H1 (cell line): ENCODE measurements at regions not wholly inside any gene's neighbourhood (a gene's known extent, or its start where the extent isn't known, plus 50 kb on each side); places are given as distances from the start of the nearest gene placed in this dataset.

Experiments
- CTCF ChIA-PET: fragments of 300-600 bp; sonication (Branson Sonifier 250); formaldehyde crosslinking; loops from one replicate; lab custom pipeline; 2021; ENCODE audit not compliant: partially characterized antibody; lab: Charles Lee
- POLR2A ChIA-PET: fragments of 300-600 bp; sonication (Branson Sonifier 250); formaldehyde crosslinking; loops from one replicate; lab custom pipeline; 2021; ENCODE audit warnings: inconsistent platforms; ENCODE audit not compliant: partially characterized antibody; lab: Charles Lee
- DNase-seq, 2 experiments: peaks; one replicate each; pipeline versions ENCODE4 v3.0.0 to v3.0.0-alpha.2; 2010 to 2022; ENCODE audit warnings: low spot score in 2 of 2, low read depth in 1 of 2, mixed read lengths in 1 of 2
- FAIRE-seq: peaks from 2 replicates; lab custom pipeline; 2011; peaks lifted over from hg19 to GRCh38; lab: Jason Lieb, UNC
- H2AFZ ChIP-seq: 2 replicates; pipeline ENCODE4 v1.8.1; 2012; ENCODE audit warnings: low read length, inconsistent platforms
- H2AK5ac ChIP-seq: 2 replicates; pipeline ENCODE4 v1.6.1; 2013; ENCODE audit warnings: low read depth, low read length
- H2BK120ac ChIP-seq: replicated peaks from 2 replicates; pipeline ENCODE3; 2013; ENCODE audit warnings: low read depth, low read length, inconsistent platforms
- H2BK12ac ChIP-seq: 2 replicates; pipeline ENCODE4 v1.6.1; 2013; ENCODE audit warnings: low read depth, low read length
- H2BK15ac ChIP-seq: 2 replicates; pipeline ENCODE4 v1.6.1; 2013; ENCODE audit warnings: low read length
- H2BK20ac ChIP-seq: 2 replicates; pipeline ENCODE4 v1.6.1; 2013; ENCODE audit warnings: low read length
- H2BK5ac ChIP-seq: 2 replicates; pipeline ENCODE4 v1.6.1; 2013; ENCODE audit warnings: low read depth, low read length
- H3K14ac ChIP-seq: 2 replicates; pipeline ENCODE4 v1.6.1; 2013; ENCODE audit warnings: inconsistent platforms; ENCODE audit not compliant: insufficient read length
- H3K18ac ChIP-seq: 2 replicates; pipeline ENCODE4 v1.6.1; 2013; ENCODE audit warnings: low read length; ENCODE audit errors: extremely low read depth
- H3K23ac ChIP-seq: 2 replicates; pipeline ENCODE4 v1.6.1; 2013; ENCODE audit warnings: inconsistent platforms; ENCODE audit not compliant: insufficient read length
- H3K23me2 ChIP-seq: 2 replicates; pipeline ENCODE4 v1.6.1; 2013; ENCODE audit warnings: low read depth, low read length
- H3K27ac ChIP-seq: 2 replicates; pipeline ENCODE4 v1.6.1; 2011; ENCODE audit warnings: low read depth, low read length, inconsistent platforms
- H3K27me3 ChIP-seq, 4 experiments: replicated peaks in 1 of 4; 1 replicate in 1 of 4; 2 replicates in 3 of 4; pipeline versions ENCODE4 v1.6.1 to v1.8.1; 2011 to 2013; ENCODE audit warnings: low read length in 3 of 4, mild to moderate bottlenecking in 3 of 4, inconsistent platforms in 2 of 4, mixed read lengths in 2 of 4, moderate library complexity in 1 of 4; ENCODE audit not compliant: control insufficient read depth in 3 of 4, insufficient read depth in 3 of 4; ENCODE audit errors: extremely low read depth in 1 of 4
- H3K36me3 ChIP-seq, 4 experiments: 2 replicates each; pipeline versions ENCODE4 v1.6.1 to v1.8.1; 2011 to 2013; ENCODE audit warnings: mild to moderate bottlenecking in 4 of 4, low read length in 3 of 4, moderate library complexity in 2 of 4, control low read depth in 1 of 4, inconsistent platforms in 1 of 4; ENCODE audit not compliant: insufficient read depth in 4 of 4, control insufficient read depth in 2 of 4
- H3K4ac ChIP-seq: replicated peaks from 2 replicates; pipeline ENCODE3; 2013; ENCODE audit warnings: low read length, low read depth, mixed read lengths, inconsistent platforms; ENCODE audit not compliant: insufficient read length
- H3K4me1 ChIP-seq, 4 experiments: replicated peaks in 1 of 4; 1 replicate in 1 of 4; 2 replicates in 3 of 4; pipeline versions ENCODE4 v1.6.1 to v1.8.1; 2011 to 2013; ENCODE audit warnings: low read length in 3 of 4, inconsistent platforms in 2 of 4, mixed read lengths in 1 of 4; ENCODE audit not compliant: insufficient read depth in 4 of 4, control insufficient read depth in 3 of 4
- H3K4me2 ChIP-seq, 2 experiments: 2 replicates each; pipeline versions ENCODE4 v1.6.1 to v1.8.1; 2011 to 2013; ENCODE audit warnings: low read depth in 2 of 2, low read length in 2 of 2, control low read depth in 1 of 2, inconsistent platforms in 1 of 2, mild to moderate bottlenecking in 1 of 2; ENCODE audit not compliant: insufficient read depth in 1 of 2
- H3K4me3 ChIP-seq, 4 experiments: fragments of 200-600, 300-600 bp in 1 of 4; sonication (generic), shearing (Covaris generic), sonication (Bioruptor Twin) in 1 of 4; 2 replicates each; pipeline versions ENCODE4 v1.5.1 to v1.8.1; 2011 to 2016; ENCODE audit warnings: low read length in 4 of 4, low read depth in 3 of 4, control low read depth in 2 of 4, inconsistent platforms in 2 of 4, mild to moderate bottlenecking in 2 of 4, mixed read lengths in 1 of 4, moderate library complexity in 1 of 4; ENCODE audit not compliant: insufficient read depth in 2 of 4; ENCODE audit errors: extremely low read depth in 1 of 4
- H3K56ac ChIP-seq: replicated peaks from 2 replicates; pipeline ENCODE3; 2013; ENCODE audit warnings: low read depth, mild to moderate bottlenecking, mixed read lengths, low read length, inconsistent platforms; ENCODE audit not compliant: insufficient read length
- H3K79me1 ChIP-seq: 2 replicates; pipeline ENCODE4 v1.6.1; 2013; ENCODE audit warnings: low read depth, low read length, control low read depth
- H3K79me2 ChIP-seq, 2 experiments: 2 replicates each; pipeline versions ENCODE4 v1.6.1 to v1.8.1; 2012 to 2013; ENCODE audit warnings: low read length in 2 of 2, mild to moderate bottlenecking in 2 of 2, inconsistent platforms in 1 of 2; ENCODE audit not compliant: insufficient read depth in 2 of 2, control insufficient read depth in 1 of 2
- H3K9ac ChIP-seq, 4 experiments: replicated peaks in 1 of 4; 1 replicate in 1 of 4; 2 replicates in 3 of 4; pipeline versions ENCODE4 v1.6.1 to v1.8.1; 2011 to 2013; ENCODE audit warnings: low read depth in 3 of 4, low read length in 3 of 4, control low read depth in 2 of 4, mild to moderate bottlenecking in 2 of 4, moderate library complexity in 2 of 4, inconsistent platforms in 1 of 4; ENCODE audit errors: extremely low read depth in 1 of 4
- H3K9me3 ChIP-seq, 2 experiments: 2 replicates each; pipeline versions ENCODE4 v1.6.1 to v1.8.1; 2012 to 2013; ENCODE audit warnings: mild to moderate bottlenecking in 2 of 2, moderate library complexity in 2 of 2, control low read depth in 1 of 2, inconsistent platforms in 1 of 2, low read depth in 1 of 2, low read length in 1 of 2, mixed read lengths in 1 of 2; ENCODE audit not compliant: insufficient read depth in 2 of 2
- H4K20me1 ChIP-seq, 2 experiments: replicated peaks in 1 of 2; 2 replicates each; pipeline versions ENCODE3 to v1.8.1; 2011 to 2013; ENCODE audit warnings: inconsistent platforms in 2 of 2, low read length in 2 of 2, mild to moderate bottlenecking in 1 of 2; ENCODE audit not compliant: insufficient read depth in 2 of 2, control insufficient read depth in 1 of 2
- H4K5ac ChIP-seq: 2 replicates; pipeline ENCODE4 v1.6.1; 2013; ENCODE audit warnings: low read length, low read depth, mixed read lengths, inconsistent platforms; ENCODE audit not compliant: insufficient read length
- H4K8ac ChIP-seq: 2 replicates; pipeline ENCODE4 v1.8.0; 2013; ENCODE audit warnings: mild to moderate bottlenecking, moderate library complexity, low read length, inconsistent platforms; ENCODE audit not compliant: insufficient read depth; ENCODE audit errors: extremely low read depth
- H4K91ac ChIP-seq: replicated peaks from 2 replicates; pipeline ENCODE3; 2013; ENCODE audit warnings: low read length, mixed read lengths, inconsistent platforms; ENCODE audit not compliant: insufficient read length
- ATF3 ChIP-seq: IDR thresholded peaks from 2 replicates; pipeline ENCODE4 v1.6.1; 2011; ENCODE audit warnings: low read depth, mild to moderate bottlenecking, low read length; ENCODE audit not compliant: insufficient read depth
- BCL11A ChIP-seq, 2 experiments: IDR thresholded peaks; one replicate each; pipeline ENCODE4 v1.6.1; 2011; ENCODE audit warnings: low read depth in 2 of 2, low read length in 2 of 2, mild to moderate bottlenecking in 2 of 2
- CEBPB ChIP-seq: IDR thresholded peaks from 2 replicates; pipeline ENCODE4 v1.6.1; 2012; ENCODE audit warnings: low read depth, low read length
- CREB1 ChIP-seq: IDR thresholded peaks from 2 replicates; pipeline ENCODE4 v1.6.1; 2012; ENCODE audit warnings: inconsistent platforms
- CTBP2 ChIP-seq: IDR thresholded peaks from 2 replicates; pipeline ENCODE4 v1.7.0; 2011; ENCODE audit warnings: borderline replicate concordance, mild to moderate bottlenecking, moderate library complexity, mixed read lengths, low read length; ENCODE audit not compliant: insufficient read depth, insufficient read length
- EGR1 ChIP-seq: IDR thresholded peaks from 2 replicates; pipeline ENCODE4 v1.6.1; 2011; ENCODE audit warnings: low read depth, low read length, borderline replicate concordance
- EZH2 ChIP-seq: fragments of 200-600 bp; sonication (generic); IDR thresholded peaks from 2 replicates; pipeline ENCODE4 v1.7.1; 2012; ENCODE audit warnings: low read depth, mild to moderate bottlenecking, moderate library complexity, low read length, inconsistent platforms; ENCODE audit not compliant: severe bottlenecking
- KDM1A ChIP-seq: fragments of 200-600, 300-600 bp; sonication (generic); IDR thresholded peaks from 2 replicates; pipeline ENCODE4 v1.7.1; 2016; ENCODE audit warnings: mild to moderate bottlenecking, low read length, borderline replicate concordance
- POLR2AphosphoS5 ChIP-seq: IDR thresholded peaks from 2 replicates; pipeline ENCODE4 v1.6.1; 2011; ENCODE audit warnings: low read depth, low read length
- RBBP5 ChIP-seq: IDR thresholded peaks from 2 replicates; pipeline ENCODE4 v1.7.1; 2012; ENCODE audit warnings: low read depth, mild to moderate bottlenecking, inconsistent platforms, low read length, moderate library complexity, borderline replicate concordance
- SUZ12 ChIP-seq: fragments of 200-600 bp; sonication (generic); IDR thresholded peaks from 2 replicates; pipeline ENCODE4 v1.6.1; 2012; ENCODE audit warnings: mild to moderate bottlenecking, inconsistent platforms, low read length, moderate library complexity, mixed read lengths
- TBP ChIP-seq: IDR thresholded peaks from 2 replicates; pipeline ENCODE4 v1.6.1; 2011; ENCODE audit warnings: low read depth, low read length, improper control_type of control experiment
- USF2 ChIP-seq: IDR thresholded peaks from 2 replicates; pipeline ENCODE4 v1.6.1; 2011; ENCODE audit warnings: low read length, improper control_type of control experiment
- YY1 ChIP-seq: IDR thresholded peaks from 2 replicates; pipeline ENCODE4 v1.6.1; 2011; ENCODE audit warnings: low read depth, mild to moderate bottlenecking, low read length
- WGBS, 2 experiments: shearing (Covaris generic) in 1 of 2; methylation state at CpG; one replicate each; pipeline versions ENCODE4 v1.1.6 to v1.1.7; 2013 to 2015; ENCODE audit warnings: low lambda C conversion rate in 2 of 2, mixed read lengths in 2 of 2, inconsistent platforms in 1 of 2, low coverage in 1 of 2, missing lambda C conversion rate in 1 of 2; ENCODE audit not compliant: insufficient replicate concordance in 2 of 2, insufficient coverage in 1 of 2, insufficient read length in 1 of 2; ENCODE audit errors: extremely low coverage in 1 of 2, missing lambda C conversion rate in 1 of 2; 5-methylcytosine and 5-hydroxymethylcytosine counted together

GRCh38 chr13:86795858-86796257 is 875.3 kb upstream of the SLITRK5 start:
- Histone ChIP-seq H4K91ac (no peak overlapping the region), H3K9ac (no peak overlapping the region), H2AFZ (no peak overlapping the region), H3K14ac (no peak overlapping the region), H3K4me2 (no peak overlapping the region), H3K36me3 (peaks cover 0 to 4% (median 0%) of the 10 kb centered on the region in 4 experiments; a peak in 1 of 8 replicates), H4K20me1 (no peaks in the 10 kb centered on the region), H4K5ac (no peak overlapping the region), H3K56ac (no peak overlapping the region), H3K27ac (no peak overlapping the region), H3K9me3 (peaks cover 12 to 19% of the 10 kb centered on the region in 2 experiments; a peak in 2 of 4 replicates), H4K8ac (no peak overlapping the region), H2AK5ac (no peak overlapping the region), H3K18ac (no peak overlapping the region), H3K4ac (no peak overlapping the region), H2BK20ac (no peak overlapping the region), H3K79me1 (no peaks in the 10 kb centered on the region; the same call in 1 of the 2 replicates), H2BK12ac (no peak overlapping the region), H2BK120ac (no peak overlapping the region), H3K4me1 (no peaks in the 10 kb centered on the region), H2BK5ac (no peak overlapping the region), H3K23ac (no peak overlapping the region), H3K27me3 (no peaks in the 10 kb centered on the region), H3K79me2 (no peaks in the 10 kb centered on the region), H2BK15ac (no peak overlapping the region), H3K4me3 (no peak overlapping the region), H3K23me2 (no peaks in the 10 kb centered on the region)
- CTCF ChIA-PET, result no interaction called here
- WGBS, 2 experiments, result 95% methylated on average over 2 of the region's 2 CpGs; no CpG with 5 or more reads in 1 of the 2 experiments
- POLR2A ChIA-PET, result no interaction called here
- DNase-seq, result no peak
- no peak for FAIRE-seq
- no peak for TF ChIP-seq EZH2
- no peak for TF ChIP-seq ATF3
- TF ChIP-seq BCL11A (IDR thresholded peaks at IDR 0.05; ENCODE audit: low read depth in 2 of 2, low read length in 2 of 2), result no peak
- TF ChIP-seq USF2, result no peak
- no peak for TF ChIP-seq CREB1
- no peak for TF ChIP-seq EGR1
- TF ChIP-seq RBBP5, result no peak
- TF ChIP-seq YY1, result no peak
- no peak for TF ChIP-seq KDM1A
- TF ChIP-seq CEBPB, result no peak
- no peak for TF ChIP-seq CTBP2
- no peak for TF ChIP-seq TBP
- TF ChIP-seq POLR2AphosphoS5, result no peak
- TF ChIP-seq SUZ12, result no peak
